ENCODE measurements at regions not wholly inside any gene's neighbourhood (a gene's known extent, or its start where the extent isn't known, plus 50 kb on each side); places are given as distances from the start of the nearest gene placed in this dataset.
"Not testable (repeated sequence)": the region's sequence is repeated elsewhere in the genome, so short reads cannot be mapped to it uniquely, and the experiment has no call there.

DNA sequence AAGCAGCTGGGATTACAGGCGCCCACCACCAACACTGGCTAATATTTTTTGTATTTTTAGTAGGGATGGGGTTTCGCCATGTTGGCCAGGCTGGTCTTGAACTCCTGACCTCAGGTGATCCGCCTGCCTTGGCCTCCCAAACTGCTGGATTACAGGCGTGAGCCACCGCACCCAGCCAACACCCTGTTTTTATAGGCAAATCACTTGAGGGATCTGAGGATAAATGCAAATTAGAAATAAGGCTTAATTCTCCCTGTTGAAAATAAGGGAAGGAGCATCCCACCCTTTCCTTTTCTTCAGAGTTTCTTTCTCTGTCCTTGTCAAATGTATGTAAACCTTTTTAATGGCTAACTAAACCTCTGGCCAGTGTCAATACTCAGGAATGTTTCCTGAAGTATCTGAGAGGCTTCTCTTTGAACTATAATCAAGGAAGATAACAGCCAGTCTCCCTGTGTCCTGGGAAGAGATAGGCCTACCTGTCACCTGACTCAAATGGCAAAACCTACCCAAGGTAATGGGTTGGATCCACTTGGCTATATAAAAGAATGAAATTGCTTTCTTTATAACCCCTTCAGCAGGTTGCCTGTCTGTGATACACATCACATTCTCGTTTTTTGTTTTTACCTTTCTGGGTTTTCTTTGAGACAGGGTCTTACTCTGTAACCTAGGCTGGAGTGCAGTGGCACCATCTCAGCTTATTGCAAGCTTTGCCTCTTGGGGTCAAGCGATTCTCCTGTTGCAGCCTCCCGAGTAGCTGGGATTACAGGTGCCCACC, 64.5 kb upstream of the TNFAIP3 start:
- DNase-seq (ENCODE audit: low read depth in 2 of 2): no peak

DNA sequence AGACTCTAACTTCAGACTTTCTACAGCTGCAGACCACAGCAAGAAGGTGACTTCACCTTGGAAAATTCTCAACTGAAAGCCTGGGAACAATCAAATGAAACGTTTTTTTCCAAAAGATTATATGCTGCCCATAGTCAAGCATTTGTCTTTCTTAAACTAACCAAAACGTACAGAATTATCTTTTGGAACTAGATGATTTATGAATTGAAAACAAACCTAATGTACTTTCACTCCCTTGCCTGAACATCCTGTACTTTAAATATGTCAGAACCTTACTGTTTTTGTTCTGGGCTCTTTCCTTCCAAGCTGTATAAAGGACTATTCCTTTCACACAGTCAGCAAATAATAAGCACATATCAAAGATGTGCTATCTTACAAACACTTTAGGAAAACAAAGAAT, 62.4 kb upstream of the TNFAIP3 start:
- no peak for DNase-seq (ENCODE audit: low read depth in 2 of 2)

DNA sequence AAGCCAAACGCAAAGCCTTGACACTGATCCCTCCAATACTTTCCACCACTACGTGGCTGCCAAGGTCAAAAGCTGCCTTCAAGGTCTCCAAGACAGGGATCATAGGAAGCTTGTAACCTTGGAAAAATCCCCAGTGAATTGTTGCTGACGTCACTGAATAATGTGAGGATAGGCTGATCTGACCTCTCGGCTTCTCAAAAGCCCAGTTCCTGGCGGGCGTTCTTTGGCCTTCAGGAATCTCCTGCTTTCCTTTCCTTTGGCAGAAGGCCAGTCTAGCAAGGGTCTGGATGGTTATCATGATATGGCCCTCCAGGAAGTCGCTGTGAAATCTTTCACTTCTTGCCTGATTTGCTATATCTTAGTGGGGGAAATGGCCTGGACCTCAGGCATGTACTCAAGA, 61.4 kb upstream of the TNFAIP3 start:
- DNase-seq (ENCODE audit: low read depth in 2 of 2): no peak

DNA sequence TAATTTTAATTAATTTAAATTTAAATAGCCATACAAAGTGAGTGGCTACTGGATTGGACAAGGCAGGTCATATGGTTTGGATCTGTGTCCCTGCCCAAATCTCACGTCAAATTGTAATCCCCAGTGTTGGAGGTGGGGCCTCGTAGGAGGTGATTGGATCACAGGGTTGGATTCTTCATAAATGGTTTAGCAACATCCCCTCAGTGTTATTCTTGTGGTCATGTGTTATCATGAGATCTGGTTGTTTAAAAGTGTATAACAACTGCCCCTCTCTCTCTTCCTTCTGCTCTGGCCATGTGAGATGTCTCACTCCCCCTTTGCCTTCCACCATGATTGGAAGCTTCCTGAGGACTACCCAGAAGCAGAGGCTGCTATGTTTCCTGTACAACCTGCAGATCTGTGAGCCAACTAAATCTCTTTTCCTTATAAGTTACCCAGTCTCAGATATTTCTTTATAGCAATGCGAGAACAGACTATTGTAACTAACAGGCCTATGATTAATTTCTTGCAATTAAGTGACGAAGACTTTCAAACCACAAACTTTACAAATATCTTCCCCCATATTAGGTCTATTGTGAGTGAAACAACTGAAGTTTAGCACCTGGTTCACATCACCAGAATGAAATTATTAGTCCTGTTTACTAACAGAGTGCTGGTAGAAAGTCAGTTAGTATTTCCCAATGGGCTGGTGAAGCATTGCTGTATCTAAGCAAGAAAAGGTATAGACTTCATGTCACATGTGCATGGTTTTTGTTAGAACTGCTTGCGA, 60.0 kb upstream of the TNFAIP3 start:
- no peak for DNase-seq (ENCODE audit: low read depth in 2 of 2)

DNA sequence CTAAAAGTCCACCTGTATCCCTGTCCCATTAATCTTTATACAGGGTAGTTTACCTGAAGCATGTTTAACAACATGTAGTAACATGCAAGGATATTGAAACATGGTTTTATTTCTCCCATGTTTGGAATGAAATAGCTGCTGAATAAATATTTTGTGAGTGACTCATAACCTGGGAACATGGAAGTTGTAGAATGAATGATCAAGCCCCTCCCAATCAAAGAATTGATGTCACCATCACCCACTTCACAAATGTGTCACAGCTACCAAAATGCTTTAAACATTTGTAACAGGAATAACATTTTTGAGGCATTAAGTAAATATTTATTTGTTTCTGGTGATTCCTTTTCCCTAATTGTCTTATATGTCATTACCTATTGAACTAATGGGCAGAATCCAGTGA, 58.9 kb upstream of the TNFAIP3 start:
- no peak for DNase-seq (ENCODE audit: low read depth in 2 of 2)

DNA sequence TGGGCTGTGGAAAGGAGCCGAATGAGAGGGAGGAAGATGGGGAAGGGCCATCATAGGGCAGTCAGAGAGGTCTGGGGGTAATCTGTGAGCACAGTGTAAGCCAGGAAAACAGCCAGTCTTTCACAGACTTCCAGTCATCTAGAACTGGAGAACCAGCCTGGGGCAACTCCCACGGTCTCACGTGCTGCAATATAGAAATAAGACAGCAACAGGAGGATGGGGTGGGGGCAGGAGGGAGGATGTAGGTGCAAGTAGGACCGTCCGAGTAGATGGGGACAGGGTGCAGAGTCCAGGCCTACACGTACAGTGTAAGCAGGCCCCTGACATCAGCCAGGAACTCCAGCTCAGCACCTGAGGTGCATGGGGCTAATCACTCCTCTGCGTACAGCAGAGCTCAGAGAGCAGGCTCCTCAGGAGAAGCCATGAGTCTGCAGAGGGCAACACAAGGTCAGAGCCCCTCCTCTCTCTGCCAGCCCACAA, 58.2 kb upstream of the TNFAIP3 start:
- DNase-seq (ENCODE audit: low read depth in 2 of 2): no peak

DNA sequence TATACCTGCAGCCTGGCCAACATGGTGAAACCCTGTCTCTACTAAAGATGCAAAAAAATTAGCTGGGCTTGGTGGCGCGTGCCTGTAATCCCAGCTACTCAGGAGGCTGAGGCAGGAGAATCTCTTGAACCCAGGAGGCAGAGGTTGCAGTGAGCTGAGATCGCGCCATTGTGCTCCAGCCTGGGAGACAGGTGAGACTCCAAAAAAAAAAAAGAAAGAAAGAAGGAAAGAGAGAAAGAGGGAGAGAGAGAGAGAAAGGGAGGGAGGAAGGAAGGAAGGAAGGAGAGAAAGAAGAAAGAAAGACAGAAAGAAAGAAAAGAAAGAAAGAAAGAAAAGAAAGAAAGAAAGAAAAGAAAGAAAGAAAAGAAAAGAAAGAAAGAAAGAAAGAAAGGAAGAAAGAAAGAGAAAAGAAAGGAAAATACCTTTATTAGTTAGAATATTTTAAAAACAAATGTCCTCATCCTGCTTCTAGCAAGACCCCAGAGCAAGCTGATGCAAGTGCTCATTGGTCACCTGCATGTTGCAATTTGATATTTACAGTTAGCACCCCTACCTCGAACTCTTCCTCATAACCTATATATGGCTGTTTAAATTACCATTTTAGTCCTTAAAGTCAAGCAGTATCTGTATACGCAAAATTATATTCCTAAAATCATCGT, 57.0 kb upstream of the TNFAIP3 start:
- DNase-seq (ENCODE audit: low read depth in 2 of 2): not testable (repeated sequence)

DNA sequence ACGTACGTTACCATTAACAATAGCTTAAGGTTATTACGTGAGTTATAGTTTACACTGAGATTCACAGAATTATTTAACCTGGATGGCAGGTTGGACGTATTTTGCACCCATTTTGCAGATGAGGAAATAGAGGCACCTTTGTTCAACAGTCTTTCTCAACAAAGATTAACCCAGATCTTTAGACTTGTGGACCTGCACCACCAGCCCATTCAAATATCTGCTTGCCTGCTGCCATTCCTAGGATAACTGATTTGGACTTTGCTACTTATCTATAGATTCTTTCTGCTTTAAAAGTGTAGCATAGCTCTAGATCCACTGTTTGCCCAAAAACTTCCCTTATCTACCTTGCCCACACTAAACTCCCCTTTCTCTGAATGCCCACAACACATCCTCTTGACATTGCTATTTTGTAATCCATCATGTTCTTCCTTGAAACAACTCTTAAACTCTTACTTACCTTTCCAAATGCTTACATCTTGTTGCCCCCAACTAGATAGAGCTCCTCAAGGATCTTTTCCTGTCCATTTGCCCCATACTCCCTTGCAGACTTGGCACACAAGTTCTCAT, 56.4 kb upstream of the TNFAIP3 start:
- DNase-seq (ENCODE audit: low read depth in 2 of 2): no peak

DNA sequence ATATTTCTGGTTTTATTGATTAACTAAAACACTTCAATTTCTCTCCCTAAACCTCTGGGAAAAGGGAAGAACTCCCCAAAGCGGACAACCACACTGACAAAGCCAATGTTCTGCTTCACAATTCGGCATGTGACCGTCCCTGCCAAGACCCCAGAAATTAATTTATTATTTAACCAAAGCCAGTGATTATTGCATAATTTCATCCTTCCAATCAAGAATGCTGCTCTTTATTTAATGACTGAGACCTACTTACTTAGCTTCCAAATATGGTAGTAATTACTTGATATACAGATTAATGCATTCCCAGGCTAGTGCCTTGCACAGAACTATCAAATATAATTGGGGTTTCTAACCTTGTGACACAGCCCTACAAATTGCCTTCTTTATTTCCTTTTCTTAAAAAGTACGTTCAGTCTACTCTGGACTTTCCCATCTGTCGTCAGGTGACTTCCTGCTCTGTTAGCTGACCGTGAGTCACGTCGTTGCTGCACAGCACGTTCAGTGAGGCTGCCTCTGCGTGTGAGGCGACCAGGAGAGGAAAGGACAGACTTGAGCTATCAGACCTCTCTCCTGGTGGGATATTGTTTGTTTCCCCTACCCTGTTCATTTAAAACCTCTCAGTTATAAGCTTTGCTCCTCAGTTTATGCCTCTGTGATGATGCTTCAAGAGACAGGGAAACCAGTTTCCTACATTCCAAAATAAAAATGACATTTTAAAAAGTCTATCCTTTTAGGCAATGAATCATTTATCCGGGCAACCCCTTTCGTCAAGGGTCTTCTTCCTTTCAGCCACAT, 55.7 kb upstream of the TNFAIP3 start:
- DNase-seq (ENCODE audit: low read depth in 2 of 2): peak; percentile 54 to 71

DNA sequence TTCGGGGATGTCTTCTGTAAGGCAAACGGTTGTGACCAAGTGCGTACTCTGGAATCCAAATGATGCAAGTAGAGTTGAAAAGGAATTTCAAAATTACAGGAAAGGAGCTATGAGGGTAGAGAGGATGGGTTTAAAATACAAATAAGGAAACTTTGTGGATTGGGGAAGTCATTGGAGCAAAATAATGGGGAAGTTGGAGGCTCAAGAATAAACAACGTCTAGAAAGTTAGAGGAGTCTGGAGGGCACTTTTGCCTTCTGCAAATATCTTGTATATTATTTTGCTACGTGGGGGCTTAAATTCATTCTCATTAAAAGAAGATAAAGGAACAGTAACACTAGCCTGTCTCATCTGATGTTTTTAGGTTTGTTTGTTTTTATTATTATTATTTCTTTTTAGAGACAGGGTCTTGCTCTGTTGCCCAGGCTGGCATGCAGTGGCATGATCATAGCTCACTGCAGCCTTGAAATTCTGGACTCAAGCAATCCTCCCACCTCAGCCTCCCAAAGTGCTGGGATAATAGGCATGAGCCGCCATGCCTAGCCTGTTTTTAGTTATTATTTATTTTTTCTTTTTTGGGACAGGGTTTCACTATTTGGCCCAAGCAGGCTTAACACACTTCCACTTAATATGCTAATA, 55.0 kb upstream of the TNFAIP3 start:
- DNase-seq (ENCODE audit: low read depth in 2 of 2): no peak

DNA sequence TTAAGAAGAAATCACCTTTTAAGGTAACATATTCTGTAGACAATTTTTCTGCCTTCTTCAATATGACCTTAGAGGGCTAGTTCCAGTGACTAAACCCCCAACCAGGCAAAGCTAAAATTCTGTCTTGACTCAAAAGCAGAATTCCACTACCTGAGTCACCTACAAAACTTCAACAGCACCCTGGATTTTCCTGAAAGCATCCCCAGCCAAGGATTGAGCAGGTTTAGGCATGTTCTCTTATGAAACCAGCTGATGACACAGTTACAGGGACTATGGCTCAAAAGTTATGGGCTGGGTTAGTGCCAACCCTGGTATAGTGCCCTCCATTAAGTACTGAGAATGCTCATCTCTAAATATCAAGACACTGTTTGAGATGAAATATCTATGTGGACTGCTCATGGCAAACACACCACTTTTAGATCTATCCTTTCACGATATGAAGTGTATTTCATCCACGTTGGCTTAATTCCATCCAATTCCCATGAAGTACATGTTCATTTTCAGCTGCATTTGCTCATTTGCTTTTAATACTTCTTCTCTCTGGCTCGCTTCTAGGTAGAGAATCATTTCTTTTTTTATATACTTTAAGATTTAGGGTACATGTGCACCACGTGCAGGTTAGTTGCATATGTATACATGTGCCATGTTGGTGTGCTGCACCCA, 53.6 kb upstream of the TNFAIP3 start:
- no peak for DNase-seq (ENCODE audit: low read depth in 2 of 2)

DNA sequence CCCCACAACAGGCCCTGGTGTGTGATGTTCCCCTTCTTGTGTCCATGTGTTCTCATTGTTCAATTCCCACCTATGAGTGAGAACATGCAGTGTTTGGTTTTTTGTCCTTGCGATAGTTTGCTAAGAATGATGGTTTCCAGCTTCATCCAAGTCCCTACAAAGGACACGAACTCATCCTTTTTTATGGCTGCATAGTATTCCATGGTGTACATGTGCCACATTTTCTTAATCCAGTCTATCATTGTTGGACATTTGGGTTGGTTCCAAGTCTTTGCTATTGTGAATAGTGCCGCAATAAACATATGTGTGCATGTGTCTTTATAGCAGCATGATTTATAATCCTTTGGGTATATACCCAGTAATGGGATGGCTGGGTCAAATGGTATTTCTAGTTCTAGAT, 53.0 kb upstream of the TNFAIP3 start:
- DNase-seq (ENCODE audit: low read depth in 2 of 2): not testable (repeated sequence)

DNA sequence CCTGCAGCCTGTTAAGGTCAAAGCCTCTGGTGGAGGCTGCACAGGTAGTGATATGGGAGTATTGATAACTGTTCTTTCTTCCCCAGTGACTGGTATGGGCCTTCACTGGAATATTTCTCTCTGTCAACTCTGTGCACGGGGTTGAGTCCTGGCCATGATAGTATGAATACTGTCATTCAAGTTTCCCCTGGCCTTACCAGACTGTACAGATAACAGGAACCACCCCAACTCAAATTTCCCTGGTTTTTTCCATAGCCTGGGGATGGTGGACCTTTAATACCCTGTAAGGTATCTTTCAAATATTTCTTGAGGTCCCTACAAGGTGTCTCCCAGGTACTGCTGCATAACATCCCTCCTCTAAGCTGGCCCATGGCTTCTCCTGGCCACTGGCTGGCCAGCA, 51.4 kb upstream of the TNFAIP3 start:
- no peak for DNase-seq (ENCODE audit: low read depth in 2 of 2)

DNA sequence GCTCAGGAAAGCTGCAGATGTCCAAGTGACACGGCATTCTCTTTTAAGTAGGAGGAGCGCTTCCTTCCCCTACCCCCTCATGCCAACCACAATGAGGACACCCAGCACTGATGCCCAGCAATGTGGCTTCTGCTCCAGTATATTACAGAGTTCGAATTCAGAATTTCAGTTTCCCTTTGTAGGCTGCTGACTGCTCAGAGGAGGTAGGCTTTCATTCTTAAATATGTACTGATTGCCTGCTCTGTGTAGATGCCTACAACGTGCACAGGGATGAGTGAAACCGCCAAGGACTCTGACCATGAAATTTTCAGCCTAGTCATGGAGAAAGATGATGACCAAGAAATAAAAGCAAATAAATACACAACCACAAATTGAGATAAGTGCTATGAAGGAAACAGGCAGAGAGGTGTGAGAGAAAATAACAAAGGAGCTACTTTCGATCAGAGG, 50.9 kb upstream of the TNFAIP3 start:
- no peak for DNase-seq (ENCODE audit: low read depth in 2 of 2)

DNA sequence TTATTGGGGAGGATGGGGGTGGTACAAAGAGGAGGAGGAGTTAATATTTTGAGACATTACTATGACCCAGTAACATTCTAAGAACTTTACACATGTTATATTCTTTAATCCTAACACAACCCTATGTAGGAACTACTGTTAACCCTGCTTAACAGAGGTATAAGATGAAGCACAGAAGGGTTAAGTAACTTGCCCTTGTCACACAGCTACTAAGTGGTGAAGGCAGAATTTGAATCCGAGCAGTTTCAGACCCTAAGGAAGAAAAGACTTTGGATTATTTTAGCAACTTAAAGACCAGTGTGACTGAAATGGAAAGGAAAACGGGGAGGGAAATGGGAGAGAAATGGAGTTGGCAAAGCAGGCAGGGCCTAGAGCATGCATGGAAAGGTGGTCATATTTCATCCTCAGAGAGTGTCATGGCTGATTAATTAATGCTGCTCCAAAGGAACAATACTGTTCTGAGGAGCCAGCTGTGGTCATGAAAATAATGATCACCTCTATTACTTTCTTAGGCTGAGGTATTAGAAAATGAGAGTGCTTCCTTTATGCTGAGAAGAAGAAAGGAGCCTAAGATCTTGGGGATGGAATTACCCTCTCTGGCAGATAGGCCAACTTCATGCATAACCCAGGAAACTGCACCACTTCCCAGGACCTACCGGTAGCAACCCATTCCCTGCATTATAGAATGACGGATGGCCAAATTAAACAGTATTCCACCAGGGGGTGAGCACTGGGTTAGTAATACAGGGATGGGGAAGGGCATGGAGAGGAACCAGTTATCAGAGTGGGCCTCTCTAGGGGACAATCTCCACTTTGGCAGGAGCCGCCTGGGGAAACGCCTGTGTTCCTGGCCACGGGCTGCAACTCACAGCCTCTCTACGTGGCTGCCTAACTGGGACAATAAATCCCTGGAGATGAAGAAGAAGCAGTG, 50.1 kb upstream of the TNFAIP3 start:
- no peak for DNase-seq (ENCODE audit: low read depth in 2 of 2)
